ENCODE measurements at regions not wholly inside any gene's neighbourhood (a gene's known extent, or its start where the extent isn't known, plus 50 kb on each side); places are given as distances from the start of the nearest gene placed in this dataset.

- Histone ChIP-seq H3K9me3 (ENCODE audit: control insufficient read depth in 1 of 2, low read length in 2 of 2) (no peaks in the 10 kb centered on the region), H3K4me1 (ENCODE audit: control insufficient read depth in 1 of 2, insufficient read depth in 2 of 2, low read length in 2 of 2) (no peaks in the 10 kb centered on the region), H3K36me3 (ENCODE audit: control insufficient read depth in 1 of 2, insufficient read depth in 2 of 2, low read length in 2 of 2) (no peaks in the 10 kb centered on the region), H3K4me3 (ENCODE audit: low read depth in 1 of 2, low read length in 2 of 2) (no peak overlapping the region), H3K27ac (ENCODE audit: low read length) (no peak overlapping the region), H3K27me3 (ENCODE audit: low read depth, low read length) (no peaks in the 10 kb centered on the region)
These were observed 1072.4 kb upstream of the CDH9 start for GRCh38 chr5:28110781-28111180.

DNA sequence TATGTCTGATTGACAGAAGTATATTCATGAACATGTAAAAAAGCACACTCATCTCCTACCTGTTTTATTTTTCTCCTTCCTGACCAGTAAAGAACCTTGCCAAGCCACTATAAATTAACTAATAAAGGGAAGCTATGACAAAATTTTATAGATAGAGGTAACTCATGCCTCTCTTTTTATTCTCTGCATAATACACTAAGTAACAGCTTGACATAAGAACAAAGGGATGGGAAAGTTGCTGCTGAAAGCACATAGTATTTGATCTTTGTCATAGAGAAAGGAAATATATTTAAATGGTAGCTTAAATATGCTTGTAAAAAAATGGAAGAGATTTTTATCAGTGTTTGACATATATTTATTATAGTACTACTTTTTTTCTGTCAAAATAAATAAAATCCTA lies 1065.7 kb upstream of the CDH9 start:
- Histone ChIP-seq H3K27ac (ENCODE audit: low read length) (no peak overlapping the region), H3K27me3 (ENCODE audit: low read depth, low read length) (no peaks in the 10 kb centered on the region), H3K4me3 (ENCODE audit: low read depth in 1 of 2, low read length in 2 of 2) (no peak overlapping the region), H3K9me3 (ENCODE audit: control insufficient read depth in 1 of 2, low read length in 2 of 2) (no peaks in the 10 kb centered on the region), H3K36me3 (ENCODE audit: control insufficient read depth in 1 of 2, insufficient read depth in 2 of 2, low read length in 2 of 2) (no peaks in the 10 kb centered on the region), H3K4me1 (ENCODE audit: control insufficient read depth in 1 of 2, insufficient read depth in 2 of 2, low read length in 2 of 2) (no peaks in the 10 kb centered on the region)

- no peaks in the 10 kb centered on the region for H3K4me1 ChIP-seq (ENCODE audit: control insufficient read depth in 1 of 2, insufficient read depth in 2 of 2, low read length in 2 of 2)
- no peaks in the 10 kb centered on the region for H3K27me3 ChIP-seq (ENCODE audit: low read depth, low read length)
- H3K27ac ChIP-seq (ENCODE audit: low read length) = no peak overlapping the region
- H3K9me3 ChIP-seq (ENCODE audit: control insufficient read depth in 1 of 2, low read length in 2 of 2) = no peaks in the 10 kb centered on the region
- no peaks in the 10 kb centered on the region for H3K36me3 ChIP-seq (ENCODE audit: control insufficient read depth in 1 of 2, insufficient read depth in 2 of 2, low read length in 2 of 2)
- H3K4me3 ChIP-seq (ENCODE audit: low read depth in 1 of 2, low read length in 2 of 2) = no peak overlapping the region
These were observed 1045.7 kb upstream of the CDH9 start for GRCh38 chr5:28084069-28084468.

GRCh38 chr5:28082610-28083009 lies 1044.2 kb upstream of the CDH9 start:
- no peak overlapping the region for H3K4me3 ChIP-seq (ENCODE audit: low read depth in 1 of 2, low read length in 2 of 2)
- no peaks in the 10 kb centered on the region for H3K9me3 ChIP-seq (ENCODE audit: control insufficient read depth in 1 of 2, low read length in 2 of 2)
- no peaks in the 10 kb centered on the region for H3K27me3 ChIP-seq (ENCODE audit: low read depth, low read length)
- no peaks in the 10 kb centered on the region for H3K36me3 ChIP-seq (ENCODE audit: control insufficient read depth in 1 of 2, insufficient read depth in 2 of 2, low read length in 2 of 2)
- H3K4me1 ChIP-seq (ENCODE audit: control insufficient read depth in 1 of 2, insufficient read depth in 2 of 2, low read length in 2 of 2) = no peaks in the 10 kb centered on the region
- H3K27ac ChIP-seq (ENCODE audit: low read length) = no peak overlapping the region

DNA sequence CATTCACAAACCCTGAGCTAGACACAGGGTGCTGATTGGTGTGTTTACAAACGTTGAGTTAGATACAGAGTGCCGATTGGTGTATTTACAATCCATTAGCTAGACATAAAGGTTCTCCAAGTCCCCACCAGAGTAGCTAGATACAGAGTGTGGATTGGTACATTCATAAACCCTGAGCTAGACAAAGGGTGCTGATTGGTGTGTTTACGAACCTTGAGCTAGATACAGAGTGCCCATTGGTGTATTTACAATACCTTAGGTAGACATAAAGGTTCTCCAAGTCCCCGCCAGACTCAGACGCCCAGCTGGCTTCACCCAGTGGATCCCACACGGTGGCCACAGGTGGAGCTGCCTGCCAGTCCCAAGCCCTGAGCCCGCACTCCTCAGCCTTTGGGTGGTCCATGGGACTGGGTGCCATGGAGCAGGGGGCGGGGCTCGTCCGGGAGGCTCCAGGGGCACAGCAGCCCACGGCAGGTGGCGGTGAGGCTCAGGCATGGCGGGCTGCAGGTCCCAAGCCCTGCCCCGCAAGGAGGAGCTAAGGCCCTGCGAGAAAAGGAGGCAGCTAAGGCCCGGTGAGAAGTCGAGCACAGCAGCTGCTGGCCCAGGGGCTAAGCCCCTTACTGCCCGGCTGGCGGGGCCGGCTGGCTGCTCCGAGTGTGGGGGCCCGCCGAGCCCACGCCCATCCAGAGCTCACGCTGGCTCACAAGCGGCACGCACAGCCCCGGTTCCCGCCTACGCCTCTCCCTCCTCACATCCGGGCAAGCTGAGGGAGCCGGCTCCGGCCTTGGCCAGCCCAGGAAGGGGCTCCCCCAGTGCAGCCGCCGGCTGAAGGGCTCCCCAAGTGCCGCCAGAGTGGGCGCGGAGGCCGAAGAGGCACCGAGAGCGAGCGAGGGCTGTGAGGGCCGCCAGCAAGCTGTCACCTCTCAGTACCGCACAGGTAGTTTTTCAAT lies 1039.2 kb upstream of the CDH9 start:
- Histone ChIP-seq H3K27ac (ENCODE audit: low read length) (no peak overlapping the region), H3K27me3 (ENCODE audit: low read depth, low read length) (no peaks in the 10 kb centered on the region), H3K4me3 (ENCODE audit: low read depth in 1 of 2, low read length in 2 of 2) (no peak overlapping the region), H3K9me3 (ENCODE audit: control insufficient read depth in 1 of 2, low read length in 2 of 2) (no peaks in the 10 kb centered on the region), H3K36me3 (ENCODE audit: control insufficient read depth in 1 of 2, insufficient read depth in 2 of 2, low read length in 2 of 2) (no peaks in the 10 kb centered on the region), H3K4me1 (ENCODE audit: control insufficient read depth in 1 of 2, insufficient read depth in 2 of 2, low read length in 2 of 2) (no peaks in the 10 kb centered on the region)

- H3K4me1 ChIP-seq (ENCODE audit: control insufficient read depth in 1 of 2, insufficient read depth in 2 of 2, low read length in 2 of 2) = no peaks in the 10 kb centered on the region
- H3K27ac ChIP-seq (ENCODE audit: low read length) = no peak overlapping the region
- no peak overlapping the region for H3K4me3 ChIP-seq (ENCODE audit: low read depth in 1 of 2, low read length in 2 of 2)
- no peaks in the 10 kb centered on the region for H3K9me3 ChIP-seq (ENCODE audit: control insufficient read depth in 1 of 2, low read length in 2 of 2)
- no peaks in the 10 kb centered on the region for H3K27me3 ChIP-seq (ENCODE audit: low read depth, low read length)
- no peaks in the 10 kb centered on the region for H3K36me3 ChIP-seq (ENCODE audit: control insufficient read depth in 1 of 2, insufficient read depth in 2 of 2, low read length in 2 of 2)
These were observed 1028.5 kb upstream of the CDH9 start for GRCh38 chr5:28066856-28067255.

- Histone ChIP-seq H3K9me3 (ENCODE audit: control insufficient read depth in 1 of 2, low read length in 2 of 2) (no peaks in the 10 kb centered on the region), H3K27ac (ENCODE audit: low read length) (no peak overlapping the region), H3K36me3 (ENCODE audit: control insufficient read depth in 1 of 2, insufficient read depth in 2 of 2, low read length in 2 of 2) (no peaks in the 10 kb centered on the region), H3K27me3 (ENCODE audit: low read depth, low read length) (no peaks in the 10 kb centered on the region), H3K4me3 (ENCODE audit: low read depth in 1 of 2, low read length in 2 of 2) (no peak overlapping the region), H3K4me1 (ENCODE audit: control insufficient read depth in 1 of 2, insufficient read depth in 2 of 2, low read length in 2 of 2) (no peaks in the 10 kb centered on the region)
These were observed 1027.3 kb upstream of the CDH9 start for GRCh38 chr5:28065656-28066055.

GRCh38 chr5:28046596-28046995 lies 1008.2 kb upstream of the CDH9 start:
- Histone ChIP-seq H3K4me1 (ENCODE audit: control insufficient read depth in 1 of 2, insufficient read depth in 2 of 2, low read length in 2 of 2) (no peaks in the 10 kb centered on the region), H3K4me3 (ENCODE audit: low read depth in 1 of 2, low read length in 2 of 2) (no peak overlapping the region), H3K36me3 (ENCODE audit: control insufficient read depth in 1 of 2, insufficient read depth in 2 of 2, low read length in 2 of 2) (no peaks in the 10 kb centered on the region), H3K27ac (ENCODE audit: low read length) (no peak overlapping the region), H3K27me3 (ENCODE audit: low read depth, low read length) (no peaks in the 10 kb centered on the region), H3K9me3 (ENCODE audit: control insufficient read depth in 1 of 2, low read length in 2 of 2) (no peaks in the 10 kb centered on the region)

DNA sequence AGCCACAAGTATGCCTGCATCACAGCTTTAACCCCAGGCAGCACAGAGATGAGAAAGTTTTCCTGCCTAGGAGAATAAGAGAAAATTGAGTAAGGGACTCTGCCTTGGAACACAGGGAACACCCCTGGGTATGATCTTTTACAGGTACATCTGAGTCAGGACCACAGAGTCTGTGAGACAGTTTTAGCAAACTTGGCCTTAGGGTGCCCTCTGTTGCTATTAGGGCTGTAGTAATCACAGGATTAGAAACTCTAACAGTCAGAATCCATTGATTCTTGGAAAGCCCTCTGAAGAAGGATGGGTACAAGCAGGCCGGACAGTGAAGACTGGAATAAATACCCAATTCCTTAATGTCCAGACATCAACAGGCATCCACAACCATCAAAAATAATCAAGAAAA lies 989.5 kb upstream of the CDH9 start:
- peaks cover 11 to 15% of the 10 kb centered on the region in 2 donors for H3K9me3 ChIP-seq (ENCODE audit: control insufficient read depth in 1 of 2, low read length in 2 of 2)
- H3K27ac ChIP-seq (ENCODE audit: low read length) = no peak overlapping the region
- H3K27me3 ChIP-seq (ENCODE audit: low read depth, low read length) = no peaks in the 10 kb centered on the region
- H3K4me3 ChIP-seq (ENCODE audit: low read depth in 1 of 2, low read length in 2 of 2) = no peak overlapping the region
- H3K4me1 ChIP-seq (ENCODE audit: control insufficient read depth in 1 of 2, insufficient read depth in 2 of 2, low read length in 2 of 2) = no peaks in the 10 kb centered on the region
- H3K36me3 ChIP-seq (ENCODE audit: control insufficient read depth in 1 of 2, insufficient read depth in 2 of 2, low read length in 2 of 2) = no peaks in the 10 kb centered on the region

DNA sequence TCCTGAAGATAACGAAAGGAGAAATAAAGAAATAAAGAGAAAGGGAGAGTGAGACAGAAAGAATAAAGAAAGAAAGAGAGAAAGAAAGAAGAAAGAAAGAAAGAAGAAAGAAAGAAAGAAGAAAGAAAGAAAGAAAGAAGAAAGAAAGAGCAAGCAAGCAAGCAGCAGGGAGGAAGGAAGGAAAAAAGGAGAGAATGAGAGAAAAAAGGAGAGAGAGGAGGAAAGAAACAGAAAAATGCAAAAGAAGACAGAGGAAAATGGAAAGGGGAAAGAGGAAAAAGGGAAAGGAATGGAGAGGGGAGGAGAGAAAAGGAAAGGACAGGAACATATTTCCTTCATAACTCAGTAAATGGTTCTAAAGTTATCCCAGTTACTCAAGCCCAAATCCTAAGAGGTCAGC lies 978.8 kb upstream of the CDH9 start:
- no peaks in the 10 kb centered on the region for H3K27me3 ChIP-seq (ENCODE audit: low read depth, low read length)
- H3K9me3 ChIP-seq (ENCODE audit: control insufficient read depth in 1 of 2, low read length in 2 of 2) = peaks cover 8 to 24% of the 10 kb centered on the region in 2 donors
- no peak overlapping the region for H3K27ac ChIP-seq (ENCODE audit: low read length)
- H3K4me3 ChIP-seq (ENCODE audit: low read depth in 1 of 2, low read length in 2 of 2) = no peak overlapping the region
- no peaks in the 10 kb centered on the region for H3K36me3 ChIP-seq (ENCODE audit: control insufficient read depth in 1 of 2, insufficient read depth in 2 of 2, low read length in 2 of 2)
- H3K4me1 ChIP-seq (ENCODE audit: control insufficient read depth in 1 of 2, insufficient read depth in 2 of 2, low read length in 2 of 2) = no peaks in the 10 kb centered on the region

GRCh38 chr5:28014779-28015178 lies 976.4 kb upstream of the CDH9 start:
- Histone ChIP-seq H3K4me1 (ENCODE audit: control insufficient read depth in 1 of 2, insufficient read depth in 2 of 2, low read length in 2 of 2) (no peaks in the 10 kb centered on the region), H3K36me3 (ENCODE audit: control insufficient read depth in 1 of 2, insufficient read depth in 2 of 2, low read length in 2 of 2) (no peaks in the 10 kb centered on the region), H3K9me3 (ENCODE audit: control insufficient read depth in 1 of 2, low read length in 2 of 2) (peaks cover 8 to 28% of the 10 kb centered on the region in 2 donors), H3K27ac (ENCODE audit: low read length) (no peak overlapping the region), H3K27me3 (ENCODE audit: low read depth, low read length) (no peaks in the 10 kb centered on the region), H3K4me3 (ENCODE audit: low read depth in 1 of 2, low read length in 2 of 2) (no peak overlapping the region)

DNA sequence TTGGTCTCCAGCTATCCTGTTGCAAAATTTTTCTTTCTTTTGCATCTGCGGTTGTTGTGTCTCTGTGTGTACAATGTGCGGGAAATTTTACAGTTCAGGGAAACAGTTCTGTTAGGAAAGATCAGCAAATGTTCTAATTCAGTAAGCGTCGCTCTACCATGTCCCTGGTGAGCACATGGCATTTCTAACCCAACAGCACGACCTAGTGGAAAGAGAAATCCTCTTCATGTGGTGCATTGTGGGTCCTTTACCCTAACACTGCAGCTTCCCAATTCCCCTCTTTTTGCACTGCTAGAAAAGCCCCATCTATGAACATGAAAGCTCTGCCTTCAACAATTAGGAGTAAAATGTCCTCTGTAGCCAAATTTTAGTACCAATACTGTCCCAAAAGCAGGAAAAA lies 974.2 kb upstream of the CDH9 start:
- H3K4me3 ChIP-seq (ENCODE audit: low read depth in 1 of 2, low read length in 2 of 2) = peak overlapping the region in 1 of 2 donors; percentile 2
- H3K27me3 ChIP-seq (ENCODE audit: low read depth, low read length) = no peaks in the 10 kb centered on the region
- H3K4me1 ChIP-seq (ENCODE audit: control insufficient read depth in 1 of 2, insufficient read depth in 2 of 2, low read length in 2 of 2) = no peaks in the 10 kb centered on the region
- H3K36me3 ChIP-seq (ENCODE audit: control insufficient read depth in 1 of 2, insufficient read depth in 2 of 2, low read length in 2 of 2) = no peaks in the 10 kb centered on the region
- peaks cover 8 to 28% of the 10 kb centered on the region in 2 donors for H3K9me3 ChIP-seq (ENCODE audit: control insufficient read depth in 1 of 2, low read length in 2 of 2)
- H3K27ac ChIP-seq (ENCODE audit: low read length) = no peak overlapping the region

All from muscle layer of duodenum (tissue), 2 donors.